ENCODE measurements at regions not wholly inside any gene's neighbourhood (a gene's known extent, or its start where the extent isn't known, plus 50 kb on each side); places are given as distances from the start of the nearest gene placed in this dataset.

GRCh38 chr6:22875845-22876244 is 306.5 kb downstream of the HDGFL1 start:
- no peak for TF ChIP-seq CTCF (IDR thresholded peaks at IDR 0.05)
- no peak for TF ChIP-seq POLR2A (IDR thresholded peaks at IDR 0.05)
